ENCODE measurements at regions not wholly inside any gene's neighbourhood (a gene's known extent, or its start where the extent isn't known, plus 50 kb on each side); places are given as distances from the start of the nearest gene placed in this dataset.

- POLR2A ChIA-PET = no interaction called here
- CTCF ChIA-PET = no interaction called here
Observed at GRCh38 chr3:163785693-163786092, 1292.6 kb downstream of the SI start.

DNA sequence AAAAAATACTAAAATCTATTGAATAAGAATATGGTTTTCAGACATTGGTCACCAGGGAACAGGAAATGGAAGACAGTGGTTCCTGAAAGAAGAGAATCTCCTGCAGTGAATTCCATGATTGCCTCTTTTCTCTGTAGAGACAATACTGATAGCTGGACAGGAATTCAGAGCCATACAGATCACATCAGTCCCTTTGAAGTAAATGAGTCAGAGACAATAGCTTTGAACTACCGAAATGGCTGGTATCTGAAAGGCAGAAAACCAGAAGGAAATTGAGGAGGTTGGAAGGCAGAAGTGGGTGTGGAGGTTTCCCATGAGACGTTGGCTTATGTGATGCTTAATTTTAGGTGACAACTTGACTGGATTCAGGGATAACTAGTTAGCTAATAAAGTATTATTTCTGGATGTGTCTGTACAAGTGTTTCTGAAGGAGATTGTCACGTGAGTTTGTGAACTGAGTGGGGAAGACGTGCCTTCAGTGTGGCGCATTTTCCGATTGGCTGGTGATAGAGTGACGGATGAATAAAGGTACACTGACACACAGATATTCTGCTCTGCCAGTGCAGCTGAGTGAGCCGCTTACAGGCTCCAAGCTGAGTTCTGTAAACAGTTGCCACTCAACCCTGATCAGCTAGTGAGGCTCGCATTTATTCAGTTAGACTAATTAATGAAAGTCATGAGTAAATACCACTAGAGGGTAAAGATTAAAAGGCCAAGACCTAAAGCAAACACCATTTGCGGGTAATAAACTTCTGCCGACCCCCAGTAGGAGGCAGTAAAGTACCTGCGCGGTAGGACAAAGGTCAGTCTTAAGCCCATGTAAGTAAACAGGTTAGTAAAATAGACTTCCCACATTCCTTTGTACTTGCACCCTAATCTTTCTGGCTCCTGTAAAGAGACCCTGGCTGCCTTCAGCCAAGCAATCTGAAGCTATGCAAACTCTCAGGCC is 1298.6 kb downstream of the SI start:
- ChIA-PET CTCF (no interaction called here), POLR2A (no interaction called here)
- H3K4me1 Mint-ChIP-seq (ENCODE audit: low read depth) = no peaks in the 10 kb centered on the region
- no peak overlapping the region for H3K27ac Mint-ChIP-seq
- ATAC-seq (no peak), DNase-seq (no peak)
- no peaks in the 10 kb centered on the region for H3K27me3 Mint-ChIP-seq (ENCODE audit: low read depth)
- peaks cover 2% of the 10 kb centered on the region for H3K9me3 Mint-ChIP-seq (ENCODE audit: insufficient read depth)
- no peak overlapping the region for H3K4me3 Mint-ChIP-seq
- no peaks in the 10 kb centered on the region for H3K36me3 Mint-ChIP-seq (ENCODE audit: low read depth)

More at GRCh38 chr3:163785693-163786092, 1292.6 kb downstream of the SI start:
- H3K4me3 Mint-ChIP-seq = no peak overlapping the region
- ATAC-seq (no peak), DNase-seq (no peak)
- H3K27ac Mint-ChIP-seq = no peak overlapping the region
- H3K9me3 Mint-ChIP-seq (ENCODE audit: insufficient read depth) = peaks cover 4% of the 10 kb centered on the region
- H3K27me3 Mint-ChIP-seq (ENCODE audit: low read depth) = no peaks in the 10 kb centered on the region
- no peaks in the 10 kb centered on the region for H3K4me1 Mint-ChIP-seq (ENCODE audit: low read depth)
- H3K36me3 Mint-ChIP-seq (ENCODE audit: low read depth) = no peaks in the 10 kb centered on the region

GRCh38 chr3:163776743-163777142 is 1301.6 kb downstream of the SI start:
- CTCF ChIA-PET = no interaction called here
- H3K36me3 Mint-ChIP-seq (ENCODE audit: low read depth) = no peaks in the 10 kb centered on the region
- no peak for ATAC-seq

GRCh38 chr3:163773136-163773535 is 1305.2 kb downstream of the SI start:
- Mint-ChIP-seq H3K4me3 (no peak overlapping the region), H3K27me3 (ENCODE audit: low read depth) (no peaks in the 10 kb centered on the region), H3K9me3 (ENCODE audit: insufficient read depth) (peaks cover 8% of the 10 kb centered on the region), H3K36me3 (ENCODE audit: low read depth) (no peaks in the 10 kb centered on the region), H3K27ac (no peak overlapping the region), H3K4me1 (ENCODE audit: low read depth) (no peaks in the 10 kb centered on the region)
- ChIA-PET CTCF (no interaction called here), POLR2A (no interaction called here)
- no peak for DNase-seq
- no peak for ATAC-seq

More at GRCh38 chr3:163776743-163777142, 1301.6 kb downstream of the SI start:
- DNase-seq = no peak
- H3K27me3 Mint-ChIP-seq (ENCODE audit: low read depth) = no peaks in the 10 kb centered on the region
- POLR2A ChIA-PET = no interaction called here
- H3K9me3 Mint-ChIP-seq (ENCODE audit: insufficient read depth) = peaks cover 4% of the 10 kb centered on the region
- no peaks in the 10 kb centered on the region for H3K4me1 Mint-ChIP-seq (ENCODE audit: low read depth)
- no peak overlapping the region for H3K27ac Mint-ChIP-seq
- no peak overlapping the region for H3K4me3 Mint-ChIP-seq

GRCh38 chr3:163768048-163768447 is 1310.2 kb downstream of the SI start:
- ATAC-seq = no peak
- POLR2A ChIA-PET = no interaction called here

DNA sequence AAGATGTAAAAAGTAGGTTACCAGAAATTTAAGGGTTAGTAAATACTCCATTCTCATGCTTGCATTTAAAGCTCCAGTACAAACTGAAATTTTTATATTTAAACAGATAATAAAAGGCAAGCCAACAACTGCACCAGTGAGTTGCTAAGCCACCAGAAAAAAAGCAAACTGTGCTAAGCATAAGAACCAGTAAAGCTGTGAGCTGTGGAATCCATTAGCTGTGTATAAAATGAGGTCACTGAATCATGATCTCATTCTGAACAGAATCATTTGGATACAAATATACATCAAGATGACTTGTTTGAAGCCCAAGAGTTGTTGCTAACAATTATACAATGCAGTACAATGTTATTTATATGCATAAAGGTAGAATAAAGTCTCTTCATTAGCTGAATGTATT is 1312.2 kb downstream of the SI start:
- Mint-ChIP-seq H3K9me3 (ENCODE audit: insufficient read depth) (peaks cover 4% of the 10 kb centered on the region), H3K36me3 (ENCODE audit: low read depth) (no peaks in the 10 kb centered on the region), H3K27me3 (ENCODE audit: low read depth) (no peaks in the 10 kb centered on the region), H3K4me1 (ENCODE audit: low read depth) (no peaks in the 10 kb centered on the region), H3K4me3 (no peak overlapping the region), H3K27ac (no peak overlapping the region)
- ChIA-PET POLR2A (no interaction called here), CTCF (no interaction called here)
- ATAC-seq (no peak), DNase-seq (no peak)

More at GRCh38 chr3:163768048-163768447, 1310.2 kb downstream of the SI start:
- DNase-seq = no peak
- H3K36me3 Mint-ChIP-seq (ENCODE audit: low read depth) = no peaks in the 10 kb centered on the region
- CTCF ChIA-PET = no interaction called here
- no peak overlapping the region for H3K4me3 Mint-ChIP-seq
- no peak overlapping the region for H3K27ac Mint-ChIP-seq
- no peaks in the 10 kb centered on the region for H3K27me3 Mint-ChIP-seq (ENCODE audit: low read depth)
- peaks cover 4% of the 10 kb centered on the region for H3K9me3 Mint-ChIP-seq (ENCODE audit: insufficient read depth)
- no peaks in the 10 kb centered on the region for H3K4me1 Mint-ChIP-seq (ENCODE audit: low read depth)

- Mint-ChIP-seq H3K36me3 (ENCODE audit: low read depth) (no peaks in the 10 kb centered on the region), H3K4me1 (ENCODE audit: low read depth) (no peaks in the 10 kb centered on the region), H3K9me3 (ENCODE audit: insufficient read depth) (peaks cover 29% of the 10 kb centered on the region), H3K4me3 (no peak overlapping the region), H3K27ac (no peak overlapping the region), H3K27me3 (ENCODE audit: low read depth) (no peaks in the 10 kb centered on the region)
- ATAC-seq (no peak), DNase-seq (no peak)
- ChIA-PET CTCF (no interaction called here), POLR2A (no interaction called here)
Observed at GRCh38 chr3:163753033-163753432, 1325.3 kb downstream of the SI start.

DNA sequence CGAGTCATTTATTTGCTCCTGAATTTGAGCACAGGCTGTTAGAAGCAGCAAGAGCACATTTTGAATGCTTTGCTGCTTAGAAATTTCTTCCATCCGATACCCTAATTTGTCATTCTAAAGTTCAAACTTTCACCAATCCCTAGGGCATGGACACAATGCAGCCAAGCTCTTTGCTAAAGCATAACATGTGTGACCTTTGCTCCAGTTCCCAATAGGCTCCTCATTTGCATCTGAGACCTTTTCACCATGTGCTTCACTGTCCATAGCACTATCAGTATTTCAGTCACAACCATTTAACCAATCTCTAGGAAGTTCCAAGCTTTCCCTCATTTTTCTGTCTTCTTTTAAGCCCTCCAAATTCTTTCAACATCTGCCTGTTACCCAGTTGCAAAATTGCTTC is 1333.1 kb downstream of the SI start:
- no peaks in the 10 kb centered on the region for H3K27me3 Mint-ChIP-seq (ENCODE audit: low read depth)
- no peaks in the 10 kb centered on the region for H3K36me3 Mint-ChIP-seq (ENCODE audit: low read depth)
- H3K4me1 Mint-ChIP-seq (ENCODE audit: low read depth) = no peaks in the 10 kb centered on the region
- ATAC-seq (no peak), DNase-seq (no peak)
- POLR2A ChIA-PET = no interaction called here
- H3K9me3 Mint-ChIP-seq (ENCODE audit: insufficient read depth) = peaks cover 8% of the 10 kb centered on the region
- no peak overlapping the region for H3K4me3 Mint-ChIP-seq
- no peak overlapping the region for H3K27ac Mint-ChIP-seq
- CTCF ChIA-PET = no interaction called here

GRCh38 chr3:163735394-163735793 is 1342.9 kb downstream of the SI start:
- no peak overlapping the region for H3K4me3 Mint-ChIP-seq
- H3K27me3 Mint-ChIP-seq (ENCODE audit: low read depth) = no peaks in the 10 kb centered on the region
- POLR2A ChIA-PET = no interaction called here

DNA sequence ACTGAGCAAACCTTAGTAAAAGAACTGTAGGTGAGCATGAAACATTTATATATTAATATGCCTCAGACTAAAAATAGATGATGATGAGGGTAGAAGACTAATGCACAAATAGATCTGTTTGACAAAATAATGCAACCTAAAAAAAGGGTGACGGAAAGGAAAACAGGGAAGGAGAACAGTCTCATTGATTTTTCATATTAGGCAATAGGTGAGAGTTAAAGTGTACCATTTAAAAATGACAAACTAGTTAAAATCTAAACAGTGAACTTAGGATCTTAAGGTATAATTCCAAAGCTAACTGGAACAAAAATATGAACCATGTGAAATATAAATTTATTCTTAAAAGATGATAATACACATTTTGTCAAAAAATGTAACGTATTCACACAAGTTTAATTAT is 1347.6 kb downstream of the SI start:
- POLR2A ChIA-PET = no interaction called here
- Mint-ChIP-seq H3K9me3 (ENCODE audit: insufficient read depth) (peaks cover 4% of the 10 kb centered on the region), H3K27ac (no peak overlapping the region), H3K36me3 (ENCODE audit: low read depth) (no peaks in the 10 kb centered on the region), H3K27me3 (ENCODE audit: low read depth) (no peaks in the 10 kb centered on the region), H3K4me1 (ENCODE audit: low read depth) (no peaks in the 10 kb centered on the region), H3K4me3 (no peak overlapping the region)
- DNase-seq = no peak
- no peak for ATAC-seq
- CTCF ChIA-PET = no interaction called here

More at GRCh38 chr3:163735394-163735793, 1342.9 kb downstream of the SI start:
- Mint-ChIP-seq H3K9me3 (ENCODE audit: insufficient read depth) (peaks cover 14% of the 10 kb centered on the region), H3K27ac (no peak overlapping the region), H3K4me1 (ENCODE audit: low read depth) (no peaks in the 10 kb centered on the region), H3K36me3 (ENCODE audit: low read depth) (no peaks in the 10 kb centered on the region)
- ATAC-seq (no peak), DNase-seq (no peak)
- CTCF ChIA-PET = no interaction called here

- Mint-ChIP-seq H3K4me1 (ENCODE audit: low read depth) (no peaks in the 10 kb centered on the region), H3K9me3 (ENCODE audit: insufficient read depth) (peaks cover 13% of the 10 kb centered on the region), H3K27ac (no peak overlapping the region), H3K27me3 (ENCODE audit: low read depth) (no peaks in the 10 kb centered on the region), H3K36me3 (ENCODE audit: low read depth) (no peaks in the 10 kb centered on the region), H3K4me3 (no peak overlapping the region)
- DNase-seq (no peak), ATAC-seq (no peak)
- ChIA-PET POLR2A (no interaction called here), CTCF (no interaction called here)
Observed at GRCh38 chr3:163726125-163726524, 1352.2 kb downstream of the SI start.

GRCh38 chr3:163722405-163722804 is 1355.9 kb downstream of the SI start:
- Mint-ChIP-seq H3K9me3 (ENCODE audit: insufficient read depth) (peaks cover 18% of the 10 kb centered on the region), H3K36me3 (ENCODE audit: low read depth) (no peaks in the 10 kb centered on the region), H3K27ac (no peak overlapping the region), H3K4me1 (ENCODE audit: low read depth) (no peaks in the 10 kb centered on the region), H3K27me3 (ENCODE audit: low read depth) (no peaks in the 10 kb centered on the region), H3K4me3 (no peak overlapping the region)
- DNase-seq (no peak), ATAC-seq (no peak)
- CTCF ChIA-PET = no interaction called here
- POLR2A ChIA-PET = no interaction called here

- ChIA-PET POLR2A (no interaction called here), CTCF (no interaction called here)
- H3K4me3 Mint-ChIP-seq = no peak overlapping the region
- DNase-seq (no peak), ATAC-seq (no peak)
- no peak overlapping the region for H3K27ac Mint-ChIP-seq
- H3K27me3 Mint-ChIP-seq (ENCODE audit: low read depth) = no peaks in the 10 kb centered on the region
- no peaks in the 10 kb centered on the region for H3K36me3 Mint-ChIP-seq (ENCODE audit: low read depth)
- H3K4me1 Mint-ChIP-seq (ENCODE audit: low read depth) = no peaks in the 10 kb centered on the region
- peaks cover 24% of the 10 kb centered on the region for H3K9me3 Mint-ChIP-seq (ENCODE audit: insufficient read depth)
Observed at GRCh38 chr3:163721596-163721995, 1356.7 kb downstream of the SI start.

Measured in activated CD8-positive, alpha-beta T cell treated with anti-CD3 and anti-CD28 coated beads, Interleukin-2, amount 10 ng/mL, durations not matched to agents 7 days and 5 days (primary cell).